HEK293T (cell line): ENCODE measurements at regions not wholly inside any gene's neighbourhood (a gene's known extent, or its start where the extent isn't known, plus 50 kb on each side); places are given as distances from the start of the nearest gene placed in this dataset.

Experiments used
- CTCF ChIA-PET: fragments of 350-600 bp; formaldehyde crosslinking; extraction: SDS; loops from one replicate; lab custom pipeline; 2021; ENCODE audit warnings: antibody characterized with exemption, inconsistent platforms; lab: Yijun Ruan, JAX
- POLR2A ChIA-PET: fragments of 350-600 bp; formaldehyde crosslinking; extraction: SDS; loops from one replicate; lab custom pipeline; 2020; ENCODE audit warnings: antibody characterized with exemption, inconsistent platforms; lab: Yijun Ruan, JAX
- DNase-seq: peaks from one replicate; pipeline ENCODE4 v3.0.0; 2012; ENCODE audit warnings: mixed read lengths; ENCODE audit errors: extremely low spot score
- ARNT ChIP-seq: fragments of 450-650 bp; IDR thresholded peaks from 2 replicates; pipeline ENCODE4 v1.6.1; 2017; ENCODE audit warnings: mild to moderate bottlenecking
- BHLHE40 ChIP-seq: fragments of 450-650 bp; IDR thresholded peaks from 2 replicates; pipeline ENCODE4 v1.6.1; 2016; ENCODE audit warnings: mild to moderate bottlenecking, moderate library complexity, borderline replicate concordance
- CTBP1 ChIP-seq: fragments of 450-650 bp; IDR thresholded peaks from 2 replicates; pipeline ENCODE4 v1.6.1; 2016; ENCODE audit warnings: borderline replicate concordance
- ELF4 ChIP-seq: fragments of 450-650 bp; IDR thresholded peaks from 2 replicates; pipeline ENCODE4 v1.6.1; 2017; ENCODE audit warnings: antibody characterized with exemption
- FOXA1 ChIP-seq: fragments of 450-650 bp; IDR thresholded peaks from 2 replicates; pipeline ENCODE4 v1.6.1; 2016; ENCODE audit warnings: mild to moderate bottlenecking
- FOXK2 ChIP-seq: fragments of 450-650 bp; IDR thresholded peaks from 2 replicates; pipeline ENCODE4 v1.6.1; 2016; ENCODE audit warnings: mild to moderate bottlenecking
- FOXM1 ChIP-seq: fragments of 450-650 bp; IDR thresholded peaks from 2 replicates; pipeline ENCODE4 v1.6.1; 2017; ENCODE audit warnings: mild to moderate bottlenecking, borderline replicate concordance
- HDGF ChIP-seq: fragments of 450-650 bp; IDR thresholded peaks from 2 replicates; pipeline ENCODE4 v1.6.1; 2017; ENCODE audit warnings: antibody characterized with exemption, borderline replicate concordance
- L3MBTL2 ChIP-seq: fragments of 450-650 bp; conservative IDR thresholded peaks from 2 replicates; pipeline ENCODE4 v1.6.1; 2016; ENCODE audit warnings: mild to moderate bottlenecking
- LEF1 ChIP-seq: fragments of 450-650 bp; IDR thresholded peaks from 2 replicates; pipeline ENCODE4 v1.6.1; 2017; ENCODE audit warnings: mild to moderate bottlenecking, borderline replicate concordance
- NFRKB ChIP-seq: fragments of 450-650 bp; IDR thresholded peaks from 2 replicates; pipeline ENCODE4 v1.6.1; 2016; ENCODE audit warnings: mild to moderate bottlenecking, moderate library complexity
- SP1 ChIP-seq: fragments of 450-650 bp; IDR thresholded peaks from 2 replicates; pipeline ENCODE4 v1.6.1; 2017
- SUZ12 ChIP-seq: fragments of 450-650 bp; IDR thresholded peaks from 2 replicates; pipeline ENCODE4 v1.6.1; 2016; ENCODE audit warnings: mild to moderate bottlenecking
- TARDBP ChIP-seq: fragments of 450-650 bp; IDR thresholded peaks from 2 replicates; pipeline ENCODE4 v1.6.1; 2016
- ZNF384 ChIP-seq: fragments of 450-650 bp; IDR thresholded peaks from 2 replicates; pipeline ENCODE4 v1.6.1; 2016
- TF ChIP-seq, protein P1 (sequence below): fragments of 450-650 bp; IDR thresholded peaks from 2 replicates; pipeline ENCODE4 v1.6.1; 2016

DNA sequence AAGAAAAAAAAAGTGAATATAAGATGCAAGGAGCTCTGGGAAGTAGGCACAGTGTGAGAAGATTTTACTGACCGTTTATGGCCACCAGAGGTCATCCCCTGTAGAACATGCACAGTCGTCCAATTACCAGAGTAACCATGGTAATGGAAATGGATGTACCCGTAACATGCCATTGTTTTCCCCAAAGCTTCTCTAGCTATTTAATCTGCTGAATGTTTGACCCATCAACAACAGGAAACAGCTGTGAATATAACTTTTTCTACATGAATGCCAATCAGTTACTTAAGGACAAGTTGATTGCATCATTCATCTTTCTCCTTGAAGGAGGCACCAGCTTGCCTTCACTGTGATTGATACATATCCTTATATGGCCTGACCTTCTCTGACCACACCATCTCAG is 1967.0 kb upstream of the CDH9 start:
- TF ChIP-seq ZNF384 (no peak), ELF4 (no peak), HDGF (no peak), BHLHE40 (no peak), ARNT (no peak), FOXM1 (no peak), SUZ12 (no peak), FOXK2 (no peak), TARDBP (no peak)
- TF ChIP-seq, protein P1, sequence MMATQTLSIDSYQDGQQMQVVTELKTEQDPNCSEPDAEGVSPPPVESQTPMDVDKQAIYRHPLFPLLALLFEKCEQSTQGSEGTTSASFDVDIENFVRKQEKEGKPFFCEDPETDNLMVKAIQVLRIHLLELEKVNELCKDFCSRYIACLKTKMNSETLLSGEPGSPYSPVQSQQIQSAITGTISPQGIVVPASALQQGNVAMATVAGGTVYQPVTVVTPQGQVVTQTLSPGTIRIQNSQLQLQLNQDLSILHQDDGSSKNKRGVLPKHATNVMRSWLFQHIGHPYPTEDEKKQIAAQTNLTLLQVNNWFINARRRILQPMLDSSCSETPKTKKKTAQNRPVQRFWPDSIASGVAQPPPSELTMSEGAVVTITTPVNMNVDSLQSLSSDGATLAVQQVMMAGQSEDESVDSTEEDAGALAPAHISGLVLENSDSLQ: no peak
- DNase-seq: peak; percentile 7
- ChIA-PET POLR2A (no interaction called here), CTCF (no interaction called here)

DNA sequence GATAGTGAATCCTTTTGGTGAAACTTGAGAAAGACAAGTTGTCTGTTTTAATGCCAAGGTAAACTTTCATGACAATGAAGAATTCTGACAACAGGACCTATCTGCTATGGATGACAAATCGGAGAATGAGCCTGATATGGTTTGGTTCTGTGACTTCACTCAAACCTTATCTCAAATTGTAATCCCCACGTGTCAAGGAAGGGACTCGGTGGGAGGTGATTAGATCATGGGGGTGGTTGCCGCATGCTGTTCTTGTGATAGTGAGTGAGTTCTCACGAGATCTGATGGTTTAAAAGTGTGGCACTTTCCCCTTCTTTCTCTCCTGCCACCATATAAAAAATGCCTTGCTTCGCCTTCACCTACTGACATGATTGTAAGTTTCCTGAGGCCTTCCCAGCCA is 1964.1 kb upstream of the CDH9 start:
- DNase-seq: no peak
- POLR2A ChIA-PET: no interaction called here
- CTCF ChIA-PET: no interaction called here
- no peak for TF ChIP-seq ELF4
- TF ChIP-seq BHLHE40: no peak
- TF ChIP-seq FOXA1: no peak
- TF ChIP-seq SUZ12: no peak
- no peak for TF ChIP-seq FOXK2
- no peak for TF ChIP-seq SP1
- TF ChIP-seq ZNF384: no peak
- TF ChIP-seq, protein P1: no peak

DNA sequence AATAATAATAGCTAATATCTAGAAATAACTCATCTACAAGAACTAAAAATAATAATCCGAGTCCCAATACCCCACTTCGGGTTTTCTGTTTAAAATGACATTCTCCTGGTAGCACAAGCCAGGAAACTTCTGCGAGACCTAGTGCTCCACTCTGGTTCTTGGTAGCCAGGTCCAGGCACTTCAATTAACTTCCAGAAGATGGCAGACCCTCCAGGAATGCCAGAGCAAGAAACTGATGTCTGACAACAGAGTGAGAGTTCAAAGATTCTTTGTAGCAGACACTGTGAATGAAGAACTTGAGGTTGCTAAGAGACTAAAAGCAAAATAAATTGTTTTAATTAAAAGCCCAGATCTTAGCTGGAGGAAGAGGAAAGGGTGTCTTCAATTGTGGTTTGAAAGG is 1963.3 kb upstream of the CDH9 start:
- DNase-seq: no peak
- ChIA-PET CTCF (interaction anchor here (0.6 kb wide), 1 partner anchor 1614 kb away, joined by 3 read pairs; no protein-coding TSS in a partner anchor), POLR2A (no interaction called here)
- TF ChIP-seq FOXM1: no peak
- no peak for TF ChIP-seq TARDBP
- no peak for TF ChIP-seq SP1
- TF ChIP-seq L3MBTL2: no peak
- TF ChIP-seq NFRKB: no peak
- TF ChIP-seq BHLHE40: no peak
- TF ChIP-seq FOXK2: no peak
- no peak for TF ChIP-seq HDGF
- TF ChIP-seq CTBP1: no peak
- TF ChIP-seq FOXA1: no peak
- no peak for TF ChIP-seq ELF4
- no peak for TF ChIP-seq LEF1
- TF ChIP-seq SUZ12: no peak
- TF ChIP-seq ARNT: no peak
- TF ChIP-seq ZNF384: no peak
- TF ChIP-seq, protein P1: no peak

DNA sequence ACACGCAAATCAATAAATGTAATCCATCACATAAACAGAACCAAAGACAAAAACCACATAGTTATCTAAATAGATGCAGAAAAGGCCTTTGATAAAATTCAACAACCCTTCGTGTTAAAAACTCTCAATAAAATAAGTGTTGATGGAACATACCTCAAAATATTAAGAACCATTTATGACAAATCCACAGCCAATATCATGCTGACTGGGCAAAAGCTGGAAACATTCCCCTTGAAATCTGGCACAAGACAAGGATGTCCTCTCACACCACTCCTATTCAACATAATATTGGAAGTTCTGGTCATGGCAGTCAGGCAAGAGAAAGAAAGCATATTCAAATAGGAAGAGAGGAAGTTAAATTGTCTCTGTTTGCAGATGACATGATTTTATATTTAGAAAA is 1946.3 kb upstream of the CDH9 start:
- TF ChIP-seq BHLHE40 (no peak), SP1 (no peak), NFRKB (no peak), LEF1 (no peak), TARDBP (no peak), ELF4 (no peak), ARNT (no peak), FOXK2 (no peak), FOXM1 (no peak), ZNF384 (no peak), CTBP1 (no peak), L3MBTL2 (no peak)
- TF ChIP-seq, protein P1: no peak
- DNase-seq: no peak
- ChIA-PET CTCF (no interaction called here), POLR2A (no interaction called here)

DNA sequence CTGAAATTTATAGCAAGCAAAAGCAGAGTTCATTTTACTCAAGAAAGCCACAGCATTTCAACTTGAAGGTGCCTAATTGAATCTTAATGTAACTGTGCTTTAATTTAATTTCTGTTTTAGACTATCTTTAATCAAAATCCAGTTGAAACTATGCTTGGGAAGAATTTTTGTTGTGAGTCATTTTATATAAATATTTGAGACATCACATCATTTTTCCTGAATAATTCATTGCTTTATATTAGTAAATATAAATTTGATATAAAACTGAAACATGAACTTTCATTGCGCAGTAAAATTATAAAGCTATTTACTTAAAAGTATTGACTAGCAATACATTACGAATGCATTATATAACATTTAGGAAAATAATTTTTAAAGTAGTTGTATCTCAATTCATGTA is 1937.1 kb upstream of the CDH9 start:
- DNase-seq: no peak
- ChIA-PET CTCF (no interaction called here), POLR2A (no interaction called here)
- TF ChIP-seq TARDBP (no peak), HDGF (no peak), ELF4 (no peak), SUZ12 (no peak), FOXA1 (no peak)
- TF ChIP-seq, protein P1: no peak

DNA sequence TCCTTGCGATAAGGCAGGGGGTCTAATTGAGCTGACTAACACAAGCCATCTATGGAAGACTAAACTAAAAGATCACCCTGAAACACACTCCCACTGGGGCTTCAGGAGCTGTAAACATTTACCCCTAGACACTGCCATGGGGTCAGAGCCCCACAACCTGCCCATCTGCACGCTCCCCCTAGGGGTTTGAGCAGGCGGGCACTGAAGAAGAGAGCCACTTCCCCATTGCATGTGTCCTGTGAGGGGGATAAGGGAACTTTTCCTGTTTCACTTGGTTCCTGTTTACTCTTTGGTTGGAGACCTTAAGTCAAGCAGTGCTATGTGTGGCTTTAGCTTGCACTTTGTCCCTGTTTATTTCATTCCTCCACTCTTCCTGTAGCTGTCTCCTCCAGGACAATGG is 1929.5 kb upstream of the CDH9 start:
- no peak for TF ChIP-seq FOXK2
- no peak for TF ChIP-seq BHLHE40
- no peak for DNase-seq
- ChIA-PET POLR2A (no interaction called here), CTCF (no interaction called here)
